Suppressor macrophage treated with lipopolysaccharide for 4 hours (primary cell): ENCODE measurements at regions not wholly inside any gene's neighbourhood (a gene's known extent, or its start where the extent isn't known, plus 50 kb on each side); places are given as distances from the start of the nearest gene placed in this dataset.

ENCODE experiments used
- DNase-seq: peaks from one replicate; pipeline ENCODE4 v3.0.0-alpha.2; 2020

GRCh38 chr3:150300388-150300787, 107.7 kb upstream of the TSC22D2 start:
- DNase-seq: no peak

DNA sequence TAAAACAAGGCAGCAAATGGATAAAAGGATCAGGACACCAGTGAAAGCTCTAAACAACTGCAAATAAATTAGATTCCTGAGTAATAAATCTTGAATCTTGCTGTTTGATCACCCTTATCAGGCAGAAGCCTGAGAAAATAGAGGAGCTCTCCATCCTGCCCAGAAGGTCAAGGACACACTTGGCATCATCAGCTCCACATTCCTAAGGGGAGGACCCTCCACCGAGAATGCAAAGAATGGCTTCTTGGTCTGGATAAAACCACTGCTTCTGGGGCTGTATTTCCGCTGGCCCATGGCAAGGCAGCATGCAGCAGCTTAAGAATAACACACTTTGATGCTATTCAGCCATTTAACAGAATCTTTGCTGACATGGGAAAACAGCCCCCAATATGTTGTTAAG, 108.9 kb upstream of the TSC22D2 start:
- no peak for DNase-seq

- DNase-seq: no peak
Measured at GRCh38 chr3:150296966-150297365, 111.1 kb upstream of the TSC22D2 start.

DNA sequence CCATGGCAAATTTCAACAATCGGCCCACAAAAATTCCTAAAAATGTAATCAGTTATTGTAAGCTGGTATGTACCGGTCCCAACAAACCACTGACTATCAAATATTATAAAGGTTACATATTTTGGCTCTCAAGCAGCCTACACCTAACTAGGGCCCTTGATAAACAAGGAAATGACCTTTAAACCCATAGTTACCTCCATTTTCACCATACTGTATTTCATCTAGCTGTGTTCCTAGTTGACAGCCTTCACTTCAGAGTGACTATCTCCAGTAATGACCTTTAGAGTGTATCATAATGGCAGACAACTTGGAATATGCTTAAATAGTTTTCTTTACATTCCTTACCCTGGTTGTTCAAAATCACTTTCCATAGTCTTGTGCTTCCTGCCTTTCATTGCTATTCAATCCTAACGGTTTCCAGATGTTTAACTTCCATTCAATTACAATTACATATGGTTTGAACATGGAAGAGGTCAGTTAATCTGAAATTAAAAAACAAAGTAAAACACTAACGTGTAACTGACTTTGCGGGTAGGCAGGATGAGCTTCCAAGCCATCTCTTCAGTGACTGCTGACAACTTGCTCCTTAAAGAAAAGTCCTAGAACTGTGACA, 111.9 kb upstream of the TSC22D2 start:
- no peak for DNase-seq

DNA sequence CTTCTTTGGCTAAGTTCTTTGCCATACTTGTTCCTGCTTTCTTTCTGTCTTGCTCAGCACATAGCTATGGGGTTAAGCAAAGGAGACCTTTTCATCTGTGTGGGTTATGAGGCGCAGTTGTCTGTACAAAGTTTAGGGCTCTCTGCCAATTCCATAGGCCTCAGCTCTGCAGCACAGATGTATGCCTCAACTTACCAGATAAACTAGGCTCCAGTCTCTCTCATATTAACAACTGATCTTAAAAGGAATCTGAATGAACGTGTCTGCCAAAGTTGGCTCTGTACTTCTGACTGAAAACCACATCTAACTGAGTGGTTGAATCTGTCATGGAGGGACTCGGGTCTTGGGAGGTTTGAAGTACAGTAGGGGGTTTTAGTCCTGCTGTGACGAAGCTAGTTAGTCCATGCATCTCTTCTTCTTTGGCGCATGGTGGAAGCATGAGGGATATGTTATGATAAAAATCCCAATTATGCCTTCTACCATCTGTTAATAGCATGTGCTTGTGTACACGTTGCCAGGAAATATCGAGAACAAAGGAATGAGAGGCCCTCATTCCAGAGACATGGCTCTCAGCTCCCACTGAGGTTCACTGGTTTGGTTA, 114.6 kb upstream of the TSC22D2 start:
- no peak for DNase-seq

DNA sequence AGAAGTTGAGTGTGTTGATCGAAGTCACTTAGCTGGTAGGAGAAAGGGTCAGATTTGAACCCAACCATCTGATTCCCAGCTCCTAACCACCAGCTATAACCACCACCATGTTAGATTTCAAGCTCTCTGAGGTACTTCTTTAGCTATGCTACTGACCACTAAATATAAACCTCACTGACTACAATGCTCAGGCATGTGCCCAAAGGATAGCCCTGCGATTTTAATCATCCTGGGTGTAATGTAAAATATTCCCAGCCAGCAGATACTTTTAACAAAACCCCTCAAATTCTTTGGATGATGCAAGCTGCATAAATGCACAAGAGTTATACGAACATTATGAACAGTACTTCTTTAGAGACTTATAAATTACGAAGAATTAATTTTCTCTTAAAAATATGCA, 115.2 kb upstream of the TSC22D2 start:
- no peak for DNase-seq

- DNase-seq: no peak
Measured at GRCh38 chr3:150291515-150291914, 116.6 kb upstream of the TSC22D2 start.

DNA sequence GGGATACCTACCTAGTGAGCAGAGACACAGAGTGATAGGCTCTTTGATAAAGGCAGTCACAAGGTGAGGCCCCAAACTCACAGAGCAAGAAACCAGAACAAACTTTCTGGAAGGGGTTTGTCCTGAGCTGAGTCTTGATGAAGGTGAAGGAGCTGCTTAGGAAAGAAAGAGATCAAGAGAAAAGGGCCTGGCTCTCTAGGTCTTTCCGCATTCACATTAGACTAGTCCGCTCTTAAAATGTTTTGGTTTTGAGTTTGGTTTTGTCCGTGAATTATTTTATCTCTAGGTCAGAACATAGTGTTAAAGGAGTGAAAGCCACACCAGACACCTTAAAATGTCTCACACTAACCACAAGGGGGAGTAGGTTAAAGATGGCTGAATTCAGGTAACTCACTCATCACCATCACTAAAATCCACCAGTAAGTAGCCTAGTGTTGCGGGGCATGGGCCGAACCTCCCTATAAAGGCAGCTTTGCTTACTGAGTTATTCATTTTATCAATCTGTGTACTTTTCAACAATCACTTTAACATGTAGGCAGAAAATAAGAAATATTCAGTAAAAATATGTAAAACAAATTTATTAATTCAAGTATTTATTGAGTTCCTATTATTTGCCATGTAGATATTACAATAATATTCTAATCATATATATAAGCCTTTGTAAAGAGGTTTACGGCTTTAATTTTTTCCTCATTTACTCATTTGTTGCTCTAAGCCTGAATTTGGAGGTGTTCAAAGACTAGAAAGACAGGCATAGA, 121.5 kb upstream of the TSC22D2 start:
- peak; percentile 51 for DNase-seq

GRCh38 chr3:150285601-150286000, 122.5 kb upstream of the TSC22D2 start:
- no peak for DNase-seq

DNA sequence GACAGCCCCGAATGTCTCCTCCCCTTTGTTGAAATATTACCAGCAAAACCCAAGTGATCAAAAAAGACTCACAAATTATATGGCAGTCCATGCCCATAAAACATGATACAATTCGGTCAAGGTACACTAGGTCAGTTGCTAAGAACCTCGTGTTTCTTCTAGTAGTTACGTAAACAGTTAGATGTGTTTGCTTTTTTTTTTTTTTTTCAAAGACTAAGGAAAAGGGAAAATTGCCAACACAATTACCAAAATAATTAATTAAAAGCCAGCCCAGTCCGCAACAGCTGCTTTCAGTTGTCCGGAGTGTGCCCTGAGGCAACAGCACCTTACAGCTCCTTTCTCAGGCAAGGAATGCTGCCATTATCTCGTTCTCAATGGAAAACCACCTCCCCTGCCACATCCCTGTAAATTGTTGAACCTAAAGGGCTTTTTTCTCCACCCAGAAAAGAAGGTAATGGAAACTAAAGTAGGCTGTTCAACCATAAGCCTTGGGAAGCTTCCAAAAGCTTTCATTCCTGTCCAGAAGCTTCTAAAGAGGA, 129.2 kb upstream of the TSC22D2 start:
- no peak for DNase-seq

- DNase-seq: no peak
Measured at GRCh38 chr3:150278195-150278594, 129.9 kb upstream of the TSC22D2 start.

DNA sequence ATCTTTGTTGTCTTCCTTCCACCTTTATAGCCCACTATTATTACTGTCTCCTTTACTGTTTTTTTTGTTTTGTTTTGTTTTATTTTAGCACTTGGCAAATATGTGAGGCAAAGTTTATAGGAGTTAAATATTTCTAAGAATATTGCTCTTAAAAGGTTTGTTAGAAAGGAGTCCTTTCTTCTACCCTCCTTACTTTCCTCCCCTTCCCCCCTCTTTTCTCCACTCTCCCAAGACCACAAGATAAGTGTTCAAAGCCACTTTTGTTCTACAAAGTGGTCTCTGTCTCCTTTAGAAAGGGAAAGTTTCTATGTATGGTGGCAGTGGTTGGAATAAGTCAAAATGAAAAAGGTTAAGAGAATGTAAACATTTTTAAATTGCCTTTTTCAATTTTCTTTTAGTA, 130.7 kb upstream of the TSC22D2 start:
- DNase-seq: no peak

DNA sequence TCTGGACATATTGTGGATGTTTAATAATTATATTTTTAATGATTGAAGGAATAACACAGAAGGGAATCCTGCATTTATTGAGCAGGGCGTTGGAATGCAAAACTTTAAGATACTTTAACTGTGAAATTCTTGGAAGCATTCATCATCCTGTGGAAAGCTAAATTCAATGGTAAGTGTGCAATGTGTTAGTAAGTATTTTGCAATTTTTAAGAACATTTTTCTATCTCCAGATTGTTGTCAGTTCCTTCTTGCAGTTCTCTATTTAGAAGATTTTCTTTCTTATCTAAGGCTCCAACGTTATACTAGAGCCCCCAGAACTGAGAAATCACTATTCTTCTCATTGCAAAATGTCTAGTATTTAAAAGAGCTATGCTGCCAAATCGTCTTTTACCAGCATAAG, 132.2 kb upstream of the TSC22D2 start:
- no peak for DNase-seq

GRCh38 chr3:150274372-150274771, 133.7 kb upstream of the TSC22D2 start:
- DNase-seq: no peak

GRCh38 chr3:150273396-150273795, 134.7 kb upstream of the TSC22D2 start:
- peak; percentile 81 for DNase-seq

- DNase-seq: no peak
Measured at GRCh38 chr3:150271591-150271960, 136.5 kb upstream of the TSC22D2 start.

- no peak for DNase-seq
Measured at GRCh38 chr3:150270883-150271590, 137.1 kb upstream of the TSC22D2 start.

- peak; percentile 11 for DNase-seq
Measured at GRCh38 chr3:150270444-150270843, 137.7 kb upstream of the TSC22D2 start.

DNA sequence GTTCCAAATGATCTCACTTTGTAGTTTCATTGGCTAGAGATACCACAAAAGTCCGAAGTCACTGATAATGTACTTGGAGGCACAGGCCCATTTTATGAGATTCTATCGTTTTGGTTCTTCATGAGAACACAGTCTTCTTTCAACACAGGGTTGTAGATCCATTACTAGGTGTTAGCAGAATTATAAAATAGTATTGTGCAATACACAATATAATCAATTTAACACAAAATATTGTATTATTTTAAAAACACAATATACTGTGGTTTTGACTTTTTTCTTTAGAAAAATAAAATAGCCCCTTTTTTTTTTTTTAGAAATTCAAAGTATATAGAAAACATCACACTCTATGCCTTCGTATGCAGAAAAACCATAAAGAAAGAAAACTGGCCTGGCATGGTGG, 138.6 kb upstream of the TSC22D2 start:
- no peak for DNase-seq

- DNase-seq: no peak
Measured at GRCh38 chr3:150268426-150269391, 139.4 kb upstream of the TSC22D2 start.

- no peak for DNase-seq
Measured at GRCh38 chr3:150267288-150267687, 140.8 kb upstream of the TSC22D2 start.

DNA sequence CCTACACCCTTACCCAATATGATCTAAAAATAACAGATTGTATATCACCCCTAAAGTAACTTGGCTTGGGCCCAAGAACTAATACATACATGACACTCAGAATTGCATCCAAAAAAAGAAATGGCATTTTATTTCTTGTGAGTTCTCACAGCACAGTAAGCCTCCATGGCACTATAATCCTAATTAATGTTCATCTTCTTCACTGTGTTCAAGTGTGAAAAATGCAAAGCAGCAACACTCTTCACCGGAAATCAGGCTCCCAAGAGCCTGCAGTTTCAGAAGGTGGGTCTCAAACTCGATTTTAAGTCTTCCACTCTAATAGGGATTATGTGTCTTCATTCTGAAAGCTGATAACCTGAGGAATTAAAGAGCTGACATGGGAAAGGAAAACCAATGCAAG, 142.8 kb upstream of the TSC22D2 start:
- no peak for DNase-seq
